WTC11 (cell line): ENCODE measurements at regions not wholly inside any gene's neighbourhood (a gene's known extent, or its start where the extent isn't known, plus 50 kb on each side); places are given as distances from the start of the nearest gene placed in this dataset.

Experiments
- EMX1 ChIP-seq: fragments of 250-450 bp; sonication (Bioruptor Pico); IDR thresholded peaks from 2 replicates; pipeline ENCODE4 v1.8.0; 2021; ENCODE audit warnings: mild to moderate bottlenecking
- NR1H2 ChIP-seq: sonication (generic); formaldehyde crosslinking; IDR thresholded peaks from 2 replicates; pipeline ENCODE4 v1.9.0; 2021; ENCODE audit warnings: mild to moderate bottlenecking, moderate library complexity, missing genetic modification reagents
- TCF7 ChIP-seq: sonication (generic); formaldehyde crosslinking; IDR thresholded peaks from 2 replicates; pipeline ENCODE4 v1.8.0; 2022; ENCODE audit warnings: mild to moderate bottlenecking, low read depth, missing genetic modification reagents, moderate library complexity
- TF ChIP-seq, protein P1 (sequence below): fragments of 200-600 bp; IDR thresholded peaks from 2 replicates; pipeline ENCODE4 v1.8.0; 2022; ENCODE audit warnings: antibody characterized with exemption
- TF ChIP-seq, protein P2 (sequence below): sonication (generic); formaldehyde crosslinking; IDR thresholded peaks from 2 replicates; pipeline ENCODE4 v1.8.0; 2023; ENCODE audit warnings: mild to moderate bottlenecking, missing genetic modification reagents

DNA sequence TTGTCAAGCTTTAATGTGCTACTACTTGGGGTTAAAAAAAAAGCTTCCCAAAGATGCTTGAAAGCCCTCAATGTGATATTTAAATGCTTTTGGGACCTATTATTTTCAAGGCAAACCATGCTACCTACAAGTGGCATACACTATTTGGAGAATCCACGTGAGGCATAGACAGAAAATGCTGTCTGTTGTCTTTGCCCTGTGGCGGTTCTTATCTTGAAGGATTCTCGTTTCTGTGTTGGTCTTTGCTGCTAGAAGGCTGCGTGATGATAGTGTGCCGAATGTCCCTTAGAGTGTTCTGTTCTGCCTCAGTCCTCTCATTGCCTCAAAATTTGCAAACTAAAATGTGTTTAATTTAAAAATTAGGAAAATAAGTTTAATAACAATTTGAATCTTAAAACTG is 356.2 kb upstream of the RARB start:
- TF ChIP-seq, protein P1, sequence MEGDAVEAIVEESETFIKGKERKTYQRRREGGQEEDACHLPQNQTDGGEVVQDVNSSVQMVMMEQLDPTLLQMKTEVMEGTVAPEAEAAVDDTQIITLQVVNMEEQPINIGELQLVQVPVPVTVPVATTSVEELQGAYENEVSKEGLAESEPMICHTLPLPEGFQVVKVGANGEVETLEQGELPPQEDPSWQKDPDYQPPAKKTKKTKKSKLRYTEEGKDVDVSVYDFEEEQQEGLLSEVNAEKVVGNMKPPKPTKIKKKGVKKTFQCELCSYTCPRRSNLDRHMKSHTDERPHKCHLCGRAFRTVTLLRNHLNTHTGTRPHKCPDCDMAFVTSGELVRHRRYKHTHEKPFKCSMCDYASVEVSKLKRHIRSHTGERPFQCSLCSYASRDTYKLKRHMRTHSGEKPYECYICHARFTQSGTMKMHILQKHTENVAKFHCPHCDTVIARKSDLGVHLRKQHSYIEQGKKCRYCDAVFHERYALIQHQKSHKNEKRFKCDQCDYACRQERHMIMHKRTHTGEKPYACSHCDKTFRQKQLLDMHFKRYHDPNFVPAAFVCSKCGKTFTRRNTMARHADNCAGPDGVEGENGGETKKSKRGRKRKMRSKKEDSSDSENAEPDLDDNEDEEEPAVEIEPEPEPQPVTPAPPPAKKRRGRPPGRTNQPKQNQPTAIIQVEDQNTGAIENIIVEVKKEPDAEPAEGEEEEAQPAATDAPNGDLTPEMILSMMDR = no peak
- no peak for TF ChIP-seq NR1H2 (CRISPR knock-in tag)
- TF ChIP-seq, protein P2, sequence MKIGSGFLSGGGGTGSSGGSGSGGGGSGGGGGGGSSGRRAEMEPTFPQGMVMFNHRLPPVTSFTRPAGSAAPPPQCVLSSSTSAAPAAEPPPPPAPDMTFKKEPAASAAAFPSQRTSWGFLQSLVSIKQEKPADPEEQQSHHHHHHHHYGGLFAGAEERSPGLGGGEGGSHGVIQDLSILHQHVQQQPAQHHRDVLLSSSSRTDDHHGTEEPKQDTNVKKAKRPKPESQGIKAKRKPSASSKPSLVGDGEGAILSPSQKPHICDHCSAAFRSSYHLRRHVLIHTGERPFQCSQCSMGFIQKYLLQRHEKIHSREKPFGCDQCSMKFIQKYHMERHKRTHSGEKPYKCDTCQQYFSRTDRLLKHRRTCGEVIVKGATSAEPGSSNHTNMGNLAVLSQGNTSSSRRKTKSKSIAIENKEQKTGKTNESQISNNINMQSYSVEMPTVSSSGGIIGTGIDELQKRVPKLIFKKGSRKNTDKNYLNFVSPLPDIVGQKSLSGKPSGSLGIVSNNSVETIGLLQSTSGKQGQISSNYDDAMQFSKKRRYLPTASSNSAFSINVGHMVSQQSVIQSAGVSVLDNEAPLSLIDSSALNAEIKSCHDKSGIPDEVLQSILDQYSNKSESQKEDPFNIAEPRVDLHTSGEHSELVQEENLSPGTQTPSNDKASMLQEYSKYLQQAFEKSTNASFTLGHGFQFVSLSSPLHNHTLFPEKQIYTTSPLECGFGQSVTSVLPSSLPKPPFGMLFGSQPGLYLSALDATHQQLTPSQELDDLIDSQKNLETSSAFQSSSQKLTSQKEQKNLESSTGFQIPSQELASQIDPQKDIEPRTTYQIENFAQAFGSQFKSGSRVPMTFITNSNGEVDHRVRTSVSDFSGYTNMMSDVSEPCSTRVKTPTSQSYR (CRISPR knock-in tag) = no peak
- TF ChIP-seq TCF7 (CRISPR knock-in tag) = no peak
- TF ChIP-seq EMX1 = no peak
